Osteocyte (in vitro differentiated cells): ENCODE measurements at regions not wholly inside any gene's neighbourhood (a gene's known extent, or its start where the extent isn't known, plus 50 kb on each side); places are given as distances from the start of the nearest gene placed in this dataset.

Experiments
- DNase-seq: peaks from one replicate; pipeline ENCODE4 v3.0.0; 2021; ENCODE audit warnings: mixed read lengths; ENCODE audit not compliant: unreplicated experiment; ENCODE audit errors: extremely low spot score
- H3K27ac Mint-ChIP-seq: one replicate; pipeline ENCODE4 v1.8.0; 2021; ENCODE audit warnings: mild to moderate bottlenecking, mixed read lengths; ENCODE audit not compliant: unreplicated experiment
- H3K27me3 Mint-ChIP-seq: one replicate; pipeline ENCODE4 v1.8.0; 2021; ENCODE audit warnings: mixed read lengths; ENCODE audit not compliant: unreplicated experiment
- H3K36me3 Mint-ChIP-seq: one replicate; pipeline ENCODE4 v1.8.0; 2021; ENCODE audit warnings: mixed read lengths; ENCODE audit not compliant: unreplicated experiment
- H3K4me1 Mint-ChIP-seq: one replicate; pipeline ENCODE4 v1.8.0; 2021; ENCODE audit warnings: mixed read lengths; ENCODE audit not compliant: unreplicated experiment
- H3K4me3 Mint-ChIP-seq: one replicate; pipeline ENCODE4 v1.8.0; 2021; ENCODE audit warnings: mild to moderate bottlenecking, moderate library complexity, mixed read lengths; ENCODE audit not compliant: unreplicated experiment
- H3K9me3 Mint-ChIP-seq: one replicate; pipeline ENCODE4 v1.8.0; 2021; ENCODE audit warnings: mixed read lengths; ENCODE audit not compliant: unreplicated experiment
- TF ChIP-seq, protein P1 (sequence below): fragments of 200-600 bp; sonication (generic); IDR thresholded peaks from 2 replicates; pipeline ENCODE4 v1.5.0; 2021; ENCODE audit warnings: antibody characterized with exemption, mild to moderate bottlenecking, moderate library complexity

DNA sequence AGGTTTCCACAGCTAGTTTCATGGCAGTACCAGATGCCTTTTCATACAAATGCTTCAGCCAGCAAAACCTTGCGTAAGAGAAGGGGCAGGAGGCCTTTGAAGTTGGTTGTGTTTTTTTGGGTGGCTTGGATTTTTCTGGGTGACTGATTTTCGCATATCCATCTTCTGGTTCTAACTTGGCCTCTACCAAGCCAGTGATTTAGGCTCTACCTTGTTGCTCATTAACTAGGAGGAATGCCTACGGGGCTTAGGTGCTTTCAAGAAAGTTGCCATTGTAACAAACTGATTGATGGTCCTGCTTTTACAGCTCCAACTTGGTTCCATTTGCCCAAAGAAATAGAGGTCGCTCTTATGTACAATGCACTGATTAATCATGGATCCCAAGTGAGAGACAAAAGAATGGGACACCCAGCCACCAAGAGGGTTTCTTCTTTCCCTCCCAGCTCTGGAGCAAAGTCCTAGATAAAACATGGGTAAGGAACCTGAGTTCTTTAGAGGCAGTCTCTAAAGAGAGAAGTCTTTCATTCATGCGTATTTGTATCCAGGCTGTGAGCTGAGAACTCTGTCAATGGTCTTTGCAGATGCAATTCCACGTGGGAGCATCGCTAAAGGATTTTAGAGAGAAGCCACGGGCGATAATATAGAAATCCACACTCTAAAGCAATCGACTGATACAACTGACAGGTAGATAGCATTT is 92.1 kb upstream of the FGFR2 start:
- Mint-ChIP-seq H3K9me3 (no peaks in the 10 kb centered on the region), H3K27ac (no peak overlapping the region), H3K36me3 (no peaks in the 10 kb centered on the region), H3K27me3 (peaks cover 42% of the 10 kb centered on the region), H3K4me1 (no peaks in the 10 kb centered on the region), H3K4me3 (no peak overlapping the region)
- TF ChIP-seq, protein P1, sequence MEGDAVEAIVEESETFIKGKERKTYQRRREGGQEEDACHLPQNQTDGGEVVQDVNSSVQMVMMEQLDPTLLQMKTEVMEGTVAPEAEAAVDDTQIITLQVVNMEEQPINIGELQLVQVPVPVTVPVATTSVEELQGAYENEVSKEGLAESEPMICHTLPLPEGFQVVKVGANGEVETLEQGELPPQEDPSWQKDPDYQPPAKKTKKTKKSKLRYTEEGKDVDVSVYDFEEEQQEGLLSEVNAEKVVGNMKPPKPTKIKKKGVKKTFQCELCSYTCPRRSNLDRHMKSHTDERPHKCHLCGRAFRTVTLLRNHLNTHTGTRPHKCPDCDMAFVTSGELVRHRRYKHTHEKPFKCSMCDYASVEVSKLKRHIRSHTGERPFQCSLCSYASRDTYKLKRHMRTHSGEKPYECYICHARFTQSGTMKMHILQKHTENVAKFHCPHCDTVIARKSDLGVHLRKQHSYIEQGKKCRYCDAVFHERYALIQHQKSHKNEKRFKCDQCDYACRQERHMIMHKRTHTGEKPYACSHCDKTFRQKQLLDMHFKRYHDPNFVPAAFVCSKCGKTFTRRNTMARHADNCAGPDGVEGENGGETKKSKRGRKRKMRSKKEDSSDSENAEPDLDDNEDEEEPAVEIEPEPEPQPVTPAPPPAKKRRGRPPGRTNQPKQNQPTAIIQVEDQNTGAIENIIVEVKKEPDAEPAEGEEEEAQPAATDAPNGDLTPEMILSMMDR: no peak
- DNase-seq: no peak

DNA sequence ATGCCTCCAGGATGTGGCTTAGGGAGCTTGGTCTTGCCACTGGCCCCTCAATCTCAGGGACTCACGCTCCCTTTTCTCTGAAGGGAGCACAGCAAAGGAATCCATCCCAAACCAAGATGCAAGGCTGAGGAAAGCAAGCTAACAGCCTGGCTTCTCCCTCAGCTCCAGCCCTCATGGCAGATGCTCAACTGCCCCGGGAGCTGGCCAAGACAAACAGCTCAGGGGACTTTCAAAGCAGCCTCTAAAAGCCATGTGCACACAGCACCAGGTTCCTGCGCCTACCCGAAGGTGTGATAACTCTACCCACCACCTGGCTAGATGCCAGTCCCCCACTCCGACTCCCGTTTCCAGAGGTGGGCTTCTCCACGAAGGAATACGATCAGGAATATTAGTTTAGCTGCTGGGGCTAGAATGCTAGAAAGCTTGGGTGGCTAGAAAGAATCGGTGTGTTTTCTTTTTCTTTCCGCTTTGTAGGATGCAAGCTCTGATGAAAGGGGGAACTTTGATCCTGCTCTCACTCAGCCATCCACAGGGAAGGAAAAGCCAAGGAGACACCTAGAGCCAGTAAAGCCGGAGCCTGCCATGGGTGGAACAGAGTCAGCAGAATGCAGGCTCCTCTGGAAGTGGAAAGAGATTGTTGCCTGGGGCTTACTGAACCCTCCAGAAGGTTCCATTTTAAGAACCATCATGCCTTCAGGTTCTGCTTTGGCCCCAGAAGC is 89.0 kb upstream of the FGFR2 start:
- no peak for DNase-seq
- Mint-ChIP-seq H3K27me3 (peaks cover 26% of the 10 kb centered on the region), H3K36me3 (no peaks in the 10 kb centered on the region), H3K9me3 (no peaks in the 10 kb centered on the region), H3K4me3 (no peak overlapping the region), H3K27ac (no peak overlapping the region), H3K4me1 (no peaks in the 10 kb centered on the region)
- TF ChIP-seq, protein P1: no peak

DNA sequence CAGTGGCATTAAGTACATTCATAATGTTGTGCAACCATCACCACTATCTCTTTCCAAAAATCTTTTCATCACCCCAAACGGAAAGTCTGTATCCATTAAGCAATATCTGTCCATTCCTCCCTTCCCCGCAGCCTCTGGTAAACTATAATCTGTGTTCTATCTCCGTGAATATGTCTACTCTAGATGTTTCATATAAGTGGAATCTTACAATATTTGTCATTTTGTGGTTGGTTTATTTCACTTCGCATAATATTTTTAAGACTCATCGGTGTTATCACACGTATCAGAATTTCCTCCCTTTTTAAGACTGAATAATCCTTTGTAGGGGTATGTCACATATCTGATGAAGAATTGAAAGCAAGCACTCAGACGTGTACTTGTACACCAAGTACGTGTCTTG is 86.0 kb upstream of the FGFR2 start:
- TF ChIP-seq, protein P1: no peak
- Mint-ChIP-seq H3K27me3 (peaks cover 24% of the 10 kb centered on the region), H3K36me3 (no peaks in the 10 kb centered on the region), H3K9me3 (no peaks in the 10 kb centered on the region), H3K4me1 (no peaks in the 10 kb centered on the region), H3K27ac (no peak overlapping the region), H3K4me3 (no peak overlapping the region)
- DNase-seq: no peak

DNA sequence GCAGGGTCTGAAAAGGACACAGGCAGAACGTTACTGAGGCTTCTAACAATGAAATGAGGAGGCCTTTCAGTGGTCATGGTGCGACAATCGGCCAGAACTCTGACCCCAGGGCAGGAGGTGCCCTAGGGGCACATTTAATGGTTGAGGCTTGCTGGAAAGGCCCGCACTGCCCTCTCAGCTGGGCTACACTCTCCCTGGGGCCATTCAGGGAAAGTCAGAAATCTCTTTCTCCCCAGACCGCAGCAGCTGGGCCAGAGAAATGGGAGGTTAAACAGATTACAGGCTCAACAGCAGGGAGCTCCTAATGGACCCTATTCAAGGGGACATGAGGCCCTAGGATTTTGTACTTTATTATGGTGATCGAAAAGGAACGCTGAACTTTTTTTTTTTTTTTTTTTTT is 85.6 kb upstream of the FGFR2 start:
- H3K9me3 Mint-ChIP-seq: no peaks in the 10 kb centered on the region
- no peak overlapping the region for H3K4me3 Mint-ChIP-seq
- no peak overlapping the region for H3K27ac Mint-ChIP-seq
- H3K27me3 Mint-ChIP-seq: peaks cover 23% of the 10 kb centered on the region
- TF ChIP-seq, protein P1: no peak
- no peak for DNase-seq
- H3K36me3 Mint-ChIP-seq: no peaks in the 10 kb centered on the region
- H3K4me1 Mint-ChIP-seq: no peaks in the 10 kb centered on the region

DNA sequence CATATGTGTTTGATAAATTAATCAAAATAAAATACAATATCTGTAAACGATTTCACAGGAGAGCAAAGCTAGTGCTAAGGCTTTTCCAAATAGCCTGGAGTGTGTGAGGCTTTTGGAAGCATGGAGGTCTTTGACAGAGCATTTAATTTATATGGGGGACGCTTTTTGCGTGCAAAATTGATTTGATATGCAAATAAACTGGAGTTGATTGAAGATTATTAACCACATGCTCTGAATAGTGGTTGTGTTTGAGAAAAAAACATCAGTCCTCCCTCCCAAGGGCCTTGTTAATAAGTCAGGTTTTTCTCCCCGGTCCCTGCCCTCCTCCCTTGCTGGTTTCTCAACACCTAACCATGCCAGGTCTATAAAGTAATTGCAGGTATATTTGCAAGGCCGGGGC is 85.1 kb upstream of the FGFR2 start:
- Mint-ChIP-seq H3K4me1 (no peaks in the 10 kb centered on the region), H3K27ac (no peak overlapping the region), H3K27me3 (peaks cover 20% of the 10 kb centered on the region), H3K4me3 (no peak overlapping the region), H3K9me3 (no peaks in the 10 kb centered on the region), H3K36me3 (no peaks in the 10 kb centered on the region)
- TF ChIP-seq, protein P1: no peak
- no peak for DNase-seq
